ENCODE measurements at regions not wholly inside any gene's neighbourhood (a gene's known extent, or its start where the extent isn't known, plus 50 kb on each side); places are given as distances from the start of the nearest gene placed in this dataset.
A peak's percentile ranks its signal among the peaks of the same experiment; 100 is the strongest.

- H3K9ac ChIP-seq (ENCODE audit: insufficient read depth, low read length): no peak overlapping the region
- H3K4me2 ChIP-seq (ENCODE audit: extremely low read depth, insufficient read depth, low read length): no peak overlapping the region
- H3K27me3 ChIP-seq (ENCODE audit: control insufficient read depth, insufficient read depth, low read length): no peaks in the 10 kb centered on the region
- DNase-seq (ENCODE audit: low read depth in 2 of 2): no peak
- peaks cover 10% of the 10 kb centered on the region for H3K4me1 ChIP-seq (ENCODE audit: control insufficient read depth, extremely low read depth, insufficient read depth, low read length)
- no peak overlapping the region for H3K4me3 ChIP-seq (replicated peaks in 1 of 4; ENCODE audit: control extremely low read depth in 1 of 4, insufficient read depth in 1 of 4, low read depth in 3 of 4, low read length in 4 of 4)
- no peak for TF ChIP-seq EZH2 (IDR thresholded peaks at IDR 0.05; ENCODE audit: low read length, missing control alignments)
- H3K9me3 ChIP-seq (ENCODE audit: control insufficient read depth, insufficient read depth, low read depth, low read length): no peaks in the 10 kb centered on the region
- no peaks in the 10 kb centered on the region for H4K20me1 ChIP-seq (ENCODE audit: control insufficient read depth, extremely low read depth, insufficient read depth, low read length)
- no peak overlapping the region for H3K27ac ChIP-seq (ENCODE audit: insufficient read depth, low read length)
- no peak overlapping the region for H2AFZ ChIP-seq (ENCODE audit: low read length)
- H3K79me2 ChIP-seq (ENCODE audit: control insufficient read depth, insufficient read depth, low read length): no peaks in the 10 kb centered on the region
- no peaks in the 10 kb centered on the region for H3K36me3 ChIP-seq (ENCODE audit: control insufficient read depth, insufficient read depth, low read length)
Observed at GRCh38 chr3:187571701-187572100, 98.5 kb downstream of the SST start.

GRCh38 chr3:187570776-187571175 lies 99.4 kb downstream of the SST start:
- Histone ChIP-seq H4K20me1 (ENCODE audit: control insufficient read depth, extremely low read depth, insufficient read depth, low read length) (no peaks in the 10 kb centered on the region), H3K79me2 (ENCODE audit: control insufficient read depth, insufficient read depth, low read length) (no peaks in the 10 kb centered on the region)
- no peak for DNase-seq (ENCODE audit: low read depth in 2 of 2)

GRCh38 chr3:187568171-187568570 lies 102.0 kb downstream of the SST start:
- DNase-seq (ENCODE audit: low read depth in 2 of 2): no peak
- Histone ChIP-seq H3K4me1 (ENCODE audit: control insufficient read depth, extremely low read depth, insufficient read depth, low read length) (peaks cover 10% of the 10 kb centered on the region), H4K20me1 (ENCODE audit: control insufficient read depth, extremely low read depth, insufficient read depth, low read length) (no peaks in the 10 kb centered on the region), H3K36me3 (ENCODE audit: control insufficient read depth, insufficient read depth, low read length) (no peaks in the 10 kb centered on the region), H3K9me3 (ENCODE audit: control insufficient read depth, insufficient read depth, low read depth, low read length) (no peaks in the 10 kb centered on the region), H3K79me2 (ENCODE audit: control insufficient read depth, insufficient read depth, low read length) (no peaks in the 10 kb centered on the region), H3K4me2 (ENCODE audit: extremely low read depth, insufficient read depth, low read length) (peak overlapping the region; percentile 4), H3K9ac (ENCODE audit: insufficient read depth, low read length) (no peak overlapping the region), H2AFZ (ENCODE audit: low read length) (no peak overlapping the region), H3K27ac (ENCODE audit: insufficient read depth, low read length) (peak overlapping the region; percentile 43), H3K4me3 (replicated peaks in 1 of 4; ENCODE audit: control extremely low read depth in 1 of 4, insufficient read depth in 1 of 4, low read depth in 3 of 4, low read length in 4 of 4) (no peak overlapping the region), H3K27me3 (ENCODE audit: control insufficient read depth, insufficient read depth, low read length) (no peaks in the 10 kb centered on the region)
- no peak for TF ChIP-seq EZH2 (IDR thresholded peaks at IDR 0.05; ENCODE audit: low read length, missing control alignments)
- no peak for TF ChIP-seq CTCF (conservative IDR thresholded peaks at IDR 0.05 in 1 of 2, IDR thresholded peaks at IDR 0.05 in 1 of 2; ENCODE audit: low read depth in 1 of 2, low read length in 2 of 2)

More at GRCh38 chr3:187570776-187571175, 99.4 kb downstream of the SST start:
- H3K9me3 ChIP-seq (ENCODE audit: control insufficient read depth, insufficient read depth, low read depth, low read length): no peaks in the 10 kb centered on the region
- no peak overlapping the region for H3K4me2 ChIP-seq (ENCODE audit: extremely low read depth, insufficient read depth, low read length)
- peaks cover 10% of the 10 kb centered on the region for H3K4me1 ChIP-seq (ENCODE audit: control insufficient read depth, extremely low read depth, insufficient read depth, low read length)
- no peaks in the 10 kb centered on the region for H3K36me3 ChIP-seq (ENCODE audit: control insufficient read depth, insufficient read depth, low read length)
- no peak overlapping the region for H2AFZ ChIP-seq (ENCODE audit: low read length)
- no peak overlapping the region for H3K9ac ChIP-seq (ENCODE audit: insufficient read depth, low read length)
- TF ChIP-seq EZH2 (IDR thresholded peaks at IDR 0.05; ENCODE audit: low read length, missing control alignments) (no peak), CTCF (conservative IDR thresholded peaks at IDR 0.05 in 1 of 2, IDR thresholded peaks at IDR 0.05 in 1 of 2; ENCODE audit: low read depth in 1 of 2, low read length in 2 of 2) (no peak)
- H3K27ac ChIP-seq (ENCODE audit: insufficient read depth, low read length): no peak overlapping the region
- H3K27me3 ChIP-seq (ENCODE audit: control insufficient read depth, insufficient read depth, low read length): no peaks in the 10 kb centered on the region
- H3K4me3 ChIP-seq (replicated peaks in 1 of 4; ENCODE audit: control extremely low read depth in 1 of 4, insufficient read depth in 1 of 4, low read depth in 3 of 4, low read length in 4 of 4): no peak overlapping the region
